GM06990 (cell line): ENCODE measurements at regions not wholly inside any gene's neighbourhood (a gene's known extent, or its start where the extent isn't known, plus 50 kb on each side); places are given as distances from the start of the nearest gene placed in this dataset.

Source experiments
- DNase-seq: peaks from one replicate; pipeline ENCODE4 v3.0.0-alpha.2; 2011; ENCODE audit not compliant: insufficient read length; ENCODE audit errors: extremely low read depth
- H3K27me3 ChIP-seq: replicated peaks from 2 replicates; pipeline ENCODE4 v1.6.0; 2011; ENCODE audit warnings: low read length; ENCODE audit not compliant: control insufficient read depth, insufficient read depth
- H3K36me3 ChIP-seq: 2 replicates; pipeline ENCODE4 v1.5.1; 2011; ENCODE audit warnings: low read length; ENCODE audit not compliant: control insufficient read depth, insufficient read depth
- H3K4me3 ChIP-seq: replicated peaks from 2 replicates; pipeline ENCODE4 v1.5.1; 2011; ENCODE audit warnings: low read depth, mild to moderate bottlenecking, control low read depth, low read length
- CTCF ChIP-seq: IDR thresholded peaks from 2 replicates; pipeline ENCODE4 v1.5.1; 2011; ENCODE audit warnings: low read length, control low read depth, mild to moderate bottlenecking, inconsistent platforms; ENCODE audit not compliant: insufficient read depth, poor library complexity, severe bottlenecking

DNA sequence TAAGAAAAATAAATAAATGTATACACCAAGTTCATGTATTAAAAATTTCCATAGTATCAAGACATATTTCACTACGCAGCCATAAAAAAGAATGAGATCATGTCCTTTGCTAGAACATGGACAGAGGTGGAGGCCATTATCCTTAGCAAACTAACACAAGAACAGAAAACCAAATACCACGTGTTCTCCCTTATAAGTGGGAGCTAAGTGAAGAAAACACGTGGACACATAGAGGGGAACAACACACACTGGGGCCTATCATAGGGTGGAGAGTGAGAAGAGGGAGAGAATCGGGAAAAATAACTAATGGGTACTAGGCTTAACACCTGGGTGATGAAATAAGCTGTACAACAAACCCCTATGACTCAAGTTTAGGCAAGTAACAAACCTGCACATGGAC, 552.4 kb upstream of the PBX1 start:
- Histone ChIP-seq H3K27me3 (no peaks in the 10 kb centered on the region), H3K36me3 (no peaks in the 10 kb centered on the region), H3K4me3 (no peak overlapping the region)
- TF ChIP-seq CTCF: no peak
- DNase-seq: no peak

- no peak for TF ChIP-seq CTCF
- Histone ChIP-seq H3K36me3 (no peaks in the 10 kb centered on the region), H3K27me3 (no peaks in the 10 kb centered on the region), H3K4me3 (no peak overlapping the region)
- no peak for DNase-seq
Measured at GRCh38 chr1:164017239-164017638, 541.7 kb upstream of the PBX1 start.

DNA sequence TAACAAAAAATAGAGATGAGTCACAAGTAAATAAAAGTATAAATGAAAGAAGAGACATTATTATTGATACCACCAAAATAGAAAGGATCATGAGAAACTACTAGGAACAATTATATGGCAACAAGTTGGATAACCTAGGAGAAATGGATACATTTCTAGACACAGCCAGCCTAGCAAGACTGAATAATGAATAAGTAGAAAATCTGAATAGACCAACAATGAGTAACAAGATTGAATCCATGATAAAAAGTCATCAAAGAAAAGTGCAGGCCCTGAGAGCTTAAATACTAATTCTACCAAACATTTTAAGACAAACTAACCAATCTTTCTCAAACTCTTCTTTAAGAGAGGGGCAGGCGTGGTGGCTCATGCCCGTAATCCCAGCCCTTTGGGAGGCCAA, 538.6 kb upstream of the PBX1 start:
- no peaks in the 10 kb centered on the region for H3K27me3 ChIP-seq
- H3K36me3 ChIP-seq: no peaks in the 10 kb centered on the region
- TF ChIP-seq CTCF: no peak
- H3K4me3 ChIP-seq: no peak overlapping the region
- no peak for DNase-seq

GRCh38 chr1:164021813-164022212, 537.2 kb upstream of the PBX1 start:
- no peak for TF ChIP-seq CTCF
- no peak overlapping the region for H3K4me3 ChIP-seq
- DNase-seq: no peak
- H3K36me3 ChIP-seq: no peaks in the 10 kb centered on the region
- H3K27me3 ChIP-seq: no peaks in the 10 kb centered on the region

- Histone ChIP-seq H3K36me3 (no peaks in the 10 kb centered on the region), H3K27me3 (no peaks in the 10 kb centered on the region), H3K4me3 (no peak overlapping the region)
- DNase-seq: no peak
- no peak for TF ChIP-seq CTCF
Measured at GRCh38 chr1:164033782-164034181, 525.2 kb upstream of the PBX1 start.

DNA sequence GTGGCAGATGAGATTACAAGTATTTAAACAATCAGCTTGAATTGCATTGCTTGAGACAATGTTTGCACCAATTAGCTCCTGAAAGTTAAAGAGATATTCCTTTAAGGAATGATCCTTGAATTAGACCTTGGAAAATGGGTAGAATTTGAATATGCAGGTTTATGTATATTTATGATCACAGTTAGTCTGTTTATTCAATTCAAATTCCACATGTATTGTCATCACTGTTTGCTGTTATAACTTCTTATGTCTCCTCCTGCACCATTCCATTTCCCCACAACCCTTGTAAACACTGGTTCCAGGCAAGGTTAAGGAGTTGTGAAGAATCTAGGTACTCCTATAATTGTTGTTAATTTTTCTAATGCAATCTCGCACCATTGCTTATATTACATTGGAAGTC, 518.2 kb upstream of the PBX1 start:
- Histone ChIP-seq H3K36me3 (no peaks in the 10 kb centered on the region), H3K4me3 (no peak overlapping the region), H3K27me3 (no peaks in the 10 kb centered on the region)
- no peak for DNase-seq
- TF ChIP-seq CTCF: no peak
